Activated CD8-positive, alpha-beta memory T cell treated with anti-CD3 and anti-CD28 coated beads, Interleukin-2, amount 50 U/mL, for 24 hours (primary cell): ENCODE measurements at regions not wholly inside any gene's neighbourhood (a gene's known extent, or its start where the extent isn't known, plus 50 kb on each side); places are given as distances from the start of the nearest gene placed in this dataset.
"Not testable (repeated sequence)": the region's sequence is repeated elsewhere in the genome, so short reads cannot be mapped to it uniquely, and the experiment has no call there.

Experiments
- DNase-seq: peaks from one replicate; pipeline ENCODE4 v3.0.0-alpha.2; 2020; ENCODE audit errors: extremely low read depth

- not testable (repeated sequence) for DNase-seq
Measured at GRCh38 chr6:141969768-141970415, 162.8 kb upstream of the GJE1 start.

GRCh38 chr6:141969201-141969600 is 163.5 kb upstream of the GJE1 start:
- DNase-seq: no peak

- no peak for DNase-seq
Measured at GRCh38 chr6:141968632-141969031, 164.1 kb upstream of the GJE1 start.

- DNase-seq: no peak
Measured at GRCh38 chr6:141965016-141965545, 167.6 kb upstream of the GJE1 start.

- no peak for DNase-seq
Measured at GRCh38 chr6:141963543-141964295, 169.0 kb upstream of the GJE1 start.

GRCh38 chr6:141957271-141957670 is 175.5 kb upstream of the GJE1 start:
- DNase-seq: no peak

GRCh38 chr6:141956868-141957267 is 175.9 kb upstream of the GJE1 start:
- DNase-seq: no peak

- no peak for DNase-seq
Measured at GRCh38 chr6:141956046-141956761, 176.5 kb upstream of the GJE1 start.

- no peak for DNase-seq
Measured at GRCh38 chr6:141953072-141953471, 179.7 kb upstream of the GJE1 start.

- DNase-seq: no peak
Measured at GRCh38 chr6:141946502-141946901, 186.2 kb upstream of the GJE1 start.

- DNase-seq: no peak
Measured at GRCh38 chr6:141938664-141939063, 194.1 kb upstream of the GJE1 start.

- no peak for DNase-seq
Measured at GRCh38 chr6:141932685-141933084, 200.0 kb upstream of the GJE1 start.

GRCh38 chr6:141926200-141926900 is 206.4 kb upstream of the GJE1 start:
- DNase-seq: not testable (repeated sequence)

- no peak for DNase-seq
Measured at GRCh38 chr6:141925001-141925400, 207.7 kb upstream of the GJE1 start.

GRCh38 chr6:141922898-141923297 is 209.8 kb upstream of the GJE1 start:
- no peak for DNase-seq

GRCh38 chr6:141916682-141917505 is 215.8 kb upstream of the GJE1 start:
- not testable (repeated sequence) for DNase-seq

- no peak for DNase-seq
Measured at GRCh38 chr6:141914646-141915045, 218.1 kb upstream of the GJE1 start.

GRCh38 chr6:141906569-141907080 is 226.1 kb upstream of the GJE1 start:
- no peak for DNase-seq

GRCh38 chr6:141890661-141891060 is 242.1 kb upstream of the GJE1 start:
- DNase-seq: no peak

- DNase-seq: no peak
Measured at GRCh38 chr6:141884850-141885249, 247.9 kb upstream of the GJE1 start.

GRCh38 chr6:141878686-141879085 is 254.0 kb upstream of the GJE1 start:
- no peak for DNase-seq
